Neural progenitor cell (in vitro differentiated cells): ENCODE measurements at regions not wholly inside any gene's neighbourhood (a gene's known extent, or its start where the extent isn't known, plus 50 kb on each side); places are given as distances from the start of the nearest gene placed in this dataset.

Source experiments
- DNase-seq: peaks from one replicate; pipeline ENCODE4 v3.0.0-alpha.2; 2016; ENCODE audit warnings: low spot score
- H2AFZ ChIP-seq: fragments of 200-600 bp; sonication (generic); replicated peaks from 2 replicates; pipeline ENCODE4 v1.6.1; 2016; ENCODE audit warnings: antibody characterized with exemption
- H3F3A ChIP-seq: fragments of 200-600 bp; sonication (generic); 2 replicates; pipeline ENCODE4 v1.6.1; 2016; ENCODE audit warnings: antibody characterized with exemption, low read depth
- H3K27ac ChIP-seq: fragments of 200-600 bp; sonication (generic); 2 replicates; pipeline ENCODE4 v1.5.1; 2016; ENCODE audit warnings: mild to moderate bottlenecking
- H3K27me3 ChIP-seq: fragments of 200-600 bp; sonication (generic); 2 replicates; pipeline ENCODE4 v1.6.1; 2016; ENCODE audit warnings: mild to moderate bottlenecking, moderate library complexity
- H3K36me3 ChIP-seq: fragments of 200-600 bp; sonication (generic); 2 replicates; pipeline ENCODE4 v1.5.1; 2016
- H3K4me1 ChIP-seq: fragments of 200-600 bp; sonication (generic); 2 replicates; pipeline ENCODE4 v1.6.1; 2016; ENCODE audit warnings: mixed run types
- H3K4me2 ChIP-seq: fragments of 200-600 bp; sonication (generic); 2 replicates; pipeline ENCODE4 v1.6.1; 2016
- H3K4me3 ChIP-seq: fragments of 200-600 bp; sonication (generic); 2 replicates; pipeline ENCODE4 v1.5.1; 2016
- H3K79me2 ChIP-seq: fragments of 200-600 bp; sonication (generic); 2 replicates; pipeline ENCODE4 v1.6.1; 2016; ENCODE audit warnings: low read depth
- H3K9ac ChIP-seq: fragments of 200-600 bp; sonication (generic); 2 replicates; pipeline ENCODE4 v1.6.1; 2016
- H3K9me3 ChIP-seq: fragments of 200-600 bp; sonication (generic); 2 replicates; pipeline ENCODE4 v1.5.1; 2016; ENCODE audit warnings: low read depth
- H4K20me1 ChIP-seq: fragments of 200-600 bp; sonication (generic); 2 replicates; pipeline ENCODE4 v1.6.1; 2016; ENCODE audit warnings: low read depth
- H3K27ac Mint-ChIP-seq: 3 replicates; pipeline ENCODE4 v1.8.0; 2021; ENCODE audit warnings: mixed read lengths
- H3K27me3 Mint-ChIP-seq: 2 replicates; pipeline ENCODE4 v1.8.0; 2022; ENCODE audit warnings: low read depth, mild to moderate bottlenecking, inconsistent platforms, moderate library complexity, mixed read lengths; ENCODE audit not compliant: insufficient read depth
- H3K36me3 Mint-ChIP-seq: 3 replicates; pipeline ENCODE4 v1.8.0; 2021; ENCODE audit warnings: mixed read lengths
- H3K4me1 Mint-ChIP-seq: 3 replicates; pipeline ENCODE4 v1.8.0; 2021; ENCODE audit warnings: mixed read lengths
- H3K4me3 Mint-ChIP-seq: 3 replicates; pipeline ENCODE4 v1.8.0; 2021; ENCODE audit warnings: mild to moderate bottlenecking, moderate library complexity, mixed read lengths
- H3K9me3 Mint-ChIP-seq: 3 replicates; pipeline ENCODE4 v1.8.0; 2020; ENCODE audit warnings: mixed read lengths
- EZH2 ChIP-seq: fragments of 200-600 bp; sonication (generic); IDR thresholded peaks from 2 replicates; pipeline ENCODE4 v1.6.1; 2017; ENCODE audit warnings: antibody characterized with exemption, mild to moderate bottlenecking, moderate library complexity
- EZH2phosphoT487 ChIP-seq: fragments of 200-600 bp; sonication (generic); IDR thresholded peaks from 2 replicates; pipeline ENCODE4 v1.6.1; 2017; ENCODE audit warnings: antibody characterized with exemption
- TF ChIP-seq, protein P1 (sequence below): fragments of 200-600 bp; sonication (generic); IDR thresholded peaks from 2 replicates; pipeline ENCODE4 v1.5.1; 2017; ENCODE audit warnings: antibody characterized with exemption, mild to moderate bottlenecking

GRCh38 chr1:25043228-25043580 is 113.1 kb upstream of the RUNX3 start:
- H3K36me3 Mint-ChIP-seq, result no peaks in the 10 kb centered on the region

GRCh38 chr1:25042331-25043227 is 112.5 kb upstream of the RUNX3 start:
- Histone ChIP-seq H3K4me2 (no peak overlapping the region), H3K36me3 (no peaks in the 10 kb centered on the region), H3K9ac (no peak overlapping the region), H4K20me1 (no peaks in the 10 kb centered on the region), H3F3A (no peaks in the 10 kb centered on the region), H3K27me3 (no peaks in the 10 kb centered on the region), H3K4me1 (no peaks in the 10 kb centered on the region), H3K9me3 (no peaks in the 10 kb centered on the region), H3K27ac (no peak overlapping the region), H2AFZ (peak overlapping the region; percentile 58), H3K4me3 (no peak overlapping the region), H3K79me2 (no peaks in the 10 kb centered on the region)
- DNase-seq, result no peak
- Mint-ChIP-seq H3K4me1 (peaks cover 3% of the 10 kb centered on the region), H3K9me3 (no peaks in the 10 kb centered on the region), H3K4me3 (no peak overlapping the region), H3K27ac (no peak overlapping the region), H3K36me3 (no peaks in the 10 kb centered on the region), H3K27me3 (peaks cover 11% of the 10 kb centered on the region)
- TF ChIP-seq, protein P1, sequence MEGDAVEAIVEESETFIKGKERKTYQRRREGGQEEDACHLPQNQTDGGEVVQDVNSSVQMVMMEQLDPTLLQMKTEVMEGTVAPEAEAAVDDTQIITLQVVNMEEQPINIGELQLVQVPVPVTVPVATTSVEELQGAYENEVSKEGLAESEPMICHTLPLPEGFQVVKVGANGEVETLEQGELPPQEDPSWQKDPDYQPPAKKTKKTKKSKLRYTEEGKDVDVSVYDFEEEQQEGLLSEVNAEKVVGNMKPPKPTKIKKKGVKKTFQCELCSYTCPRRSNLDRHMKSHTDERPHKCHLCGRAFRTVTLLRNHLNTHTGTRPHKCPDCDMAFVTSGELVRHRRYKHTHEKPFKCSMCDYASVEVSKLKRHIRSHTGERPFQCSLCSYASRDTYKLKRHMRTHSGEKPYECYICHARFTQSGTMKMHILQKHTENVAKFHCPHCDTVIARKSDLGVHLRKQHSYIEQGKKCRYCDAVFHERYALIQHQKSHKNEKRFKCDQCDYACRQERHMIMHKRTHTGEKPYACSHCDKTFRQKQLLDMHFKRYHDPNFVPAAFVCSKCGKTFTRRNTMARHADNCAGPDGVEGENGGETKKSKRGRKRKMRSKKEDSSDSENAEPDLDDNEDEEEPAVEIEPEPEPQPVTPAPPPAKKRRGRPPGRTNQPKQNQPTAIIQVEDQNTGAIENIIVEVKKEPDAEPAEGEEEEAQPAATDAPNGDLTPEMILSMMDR, result no peak
- TF ChIP-seq EZH2 (no peak), EZH2phosphoT487 (no peak)

More at GRCh38 chr1:25043228-25043580, 113.1 kb upstream of the RUNX3 start:
- Histone ChIP-seq H3K36me3 (no peaks in the 10 kb centered on the region), H3F3A (no peaks in the 10 kb centered on the region), H3K4me3 (no peak overlapping the region), H3K27me3 (no peaks in the 10 kb centered on the region), H2AFZ (no peak overlapping the region), H3K9ac (no peak overlapping the region), H3K4me1 (no peaks in the 10 kb centered on the region), H3K9me3 (no peaks in the 10 kb centered on the region), H3K4me2 (no peak overlapping the region), H3K27ac (no peak overlapping the region), H4K20me1 (no peaks in the 10 kb centered on the region), H3K79me2 (no peaks in the 10 kb centered on the region)
- peaks cover 6% of the 10 kb centered on the region for H3K4me1 Mint-ChIP-seq
- no peak overlapping the region for H3K27ac Mint-ChIP-seq
- DNase-seq, result no peak
- H3K9me3 Mint-ChIP-seq, result no peaks in the 10 kb centered on the region
- peaks cover 11% of the 10 kb centered on the region for H3K27me3 Mint-ChIP-seq
- TF ChIP-seq EZH2, result no peak
- no peak for TF ChIP-seq EZH2phosphoT487
- TF ChIP-seq, protein P1, result no peak
- no peak overlapping the region for H3K4me3 Mint-ChIP-seq

DNA sequence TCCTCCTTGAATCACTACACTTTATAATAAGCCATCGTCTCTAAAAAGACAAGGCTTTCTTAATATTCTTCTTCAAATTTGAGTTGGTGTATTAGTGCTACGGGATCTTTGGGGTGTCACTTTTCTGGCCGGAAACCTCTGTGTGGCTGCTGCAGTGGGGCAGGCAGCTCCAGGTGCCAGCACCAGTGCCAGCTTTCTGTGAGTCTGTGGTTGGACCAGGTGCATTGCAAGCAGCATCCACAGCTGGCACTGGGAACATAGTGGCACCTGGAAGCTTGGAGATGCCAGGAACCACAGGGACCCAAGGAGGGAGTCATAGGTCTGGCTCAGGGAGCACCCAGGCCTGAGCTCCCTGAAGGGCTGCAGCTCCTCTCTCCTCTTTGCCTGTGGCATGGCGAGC is 111.8 kb upstream of the RUNX3 start:
- Histone ChIP-seq H3K36me3 (no peaks in the 10 kb centered on the region), H3K4me3 (no peak overlapping the region), H3K4me2 (no peak overlapping the region), H3K4me1 (no peaks in the 10 kb centered on the region), H4K20me1 (no peaks in the 10 kb centered on the region), H2AFZ (no peak overlapping the region), H3K9ac (no peak overlapping the region), H3K9me3 (no peaks in the 10 kb centered on the region), H3F3A (peaks cover 4% of the 10 kb centered on the region), H3K79me2 (no peaks in the 10 kb centered on the region), H3K27me3 (no peaks in the 10 kb centered on the region), H3K27ac (no peak overlapping the region)
- no peak overlapping the region for H3K4me3 Mint-ChIP-seq
- DNase-seq, result no peak
- H3K27me3 Mint-ChIP-seq, result peaks cover 11% of the 10 kb centered on the region
- H3K27ac Mint-ChIP-seq, result no peak overlapping the region
- H3K9me3 Mint-ChIP-seq, result no peaks in the 10 kb centered on the region
- no peak for TF ChIP-seq EZH2phosphoT487
- TF ChIP-seq EZH2, result no peak
- TF ChIP-seq, protein P1, result no peak
- no peaks in the 10 kb centered on the region for H3K36me3 Mint-ChIP-seq
- H3K4me1 Mint-ChIP-seq, result peaks cover under 1% of the 10 kb centered on the region
